NCI-H2107 treated with DMSO at 0.1 percent for 48 hours (cell line): ENCODE measurements at regions not wholly inside any gene's neighbourhood (a gene's known extent, or its start where the extent isn't known, plus 50 kb on each side); places are given as distances from the start of the nearest gene placed in this dataset.

Experiments used
- DNase-seq: peaks from one replicate; lab custom pipeline; 2025; ENCODE audit not compliant: unreplicated experiment; lab: John Stamatoyannopoulos, UW

- DNase-seq, result no peak
Observed at GRCh38 chr9:93829271-93830011, 125.7 kb downstream of the BARX1 start.

- DNase-seq, result no peak
Observed at GRCh38 chr9:93828331-93829097, 126.6 kb downstream of the BARX1 start.

GRCh38 chr9:93827545-93828330 lies 127.4 kb downstream of the BARX1 start:
- no peak for DNase-seq

- DNase-seq, result no peak
Observed at GRCh38 chr9:93826905-93827544, 128.1 kb downstream of the BARX1 start.

GRCh38 chr9:93826209-93826608 lies 128.9 kb downstream of the BARX1 start:
- no peak for DNase-seq

GRCh38 chr9:93825348-93826115 lies 129.6 kb downstream of the BARX1 start:
- DNase-seq, result no peak

GRCh38 chr9:93824386-93825294 lies 130.5 kb downstream of the BARX1 start:
- DNase-seq, result no peak

- no peak for DNase-seq
Observed at GRCh38 chr9:93823245-93824072, 131.7 kb downstream of the BARX1 start.

GRCh38 chr9:93822229-93822628 lies 132.9 kb downstream of the BARX1 start:
- DNase-seq, result no peak

GRCh38 chr9:93821307-93821703 lies 133.8 kb downstream of the BARX1 start:
- DNase-seq, result no peak

- DNase-seq, result no peak
Observed at GRCh38 chr9:93820667-93821306, 134.4 kb downstream of the BARX1 start.

GRCh38 chr9:93819905-93820304 lies 135.2 kb downstream of the BARX1 start:
- DNase-seq, result no peak

- no peak for DNase-seq
Observed at GRCh38 chr9:93818827-93819472, 136.2 kb downstream of the BARX1 start.

- DNase-seq, result no peak
Observed at GRCh38 chr9:93818237-93818636, 136.9 kb downstream of the BARX1 start.

GRCh38 chr9:93815677-93816076 lies 139.5 kb downstream of the BARX1 start:
- DNase-seq, result no peak

GRCh38 chr9:93815135-93815534 lies 140.0 kb downstream of the BARX1 start:
- no peak for DNase-seq

GRCh38 chr9:93814077-93814956 lies 140.8 kb downstream of the BARX1 start:
- peak; percentile 90 for DNase-seq
